ENCODE measurements at regions not wholly inside any gene's neighbourhood (a gene's known extent, or its start where the extent isn't known, plus 50 kb on each side); places are given as distances from the start of the nearest gene placed in this dataset.

- no peak for DNase-seq (ENCODE audit: low spot score)
Measured at GRCh38 chr7:33661430-33662160, 243.7 kb upstream of the BMPER start.

- DNase-seq (ENCODE audit: low spot score), result no peak
Measured at GRCh38 chr7:33666531-33666930, 238.8 kb upstream of the BMPER start.

GRCh38 chr7:33667196-33667595, 238.1 kb upstream of the BMPER start:
- no peak for DNase-seq (ENCODE audit: low spot score)

- DNase-seq (ENCODE audit: low spot score), result peak; percentile 31
Measured at GRCh38 chr7:33669251-33669670, 236.1 kb upstream of the BMPER start.

GRCh38 chr7:33671531-33672262, 233.6 kb upstream of the BMPER start:
- no peak for DNase-seq (ENCODE audit: low spot score)

GRCh38 chr7:33673029-33673700, 232.2 kb upstream of the BMPER start:
- no peak for DNase-seq (ENCODE audit: low spot score)

- DNase-seq (ENCODE audit: low spot score), result peak; percentile 32
Measured at GRCh38 chr7:33674804-33675411, 230.4 kb upstream of the BMPER start.

- no peak for DNase-seq (ENCODE audit: low spot score)
Measured at GRCh38 chr7:33677556-33677955, 227.8 kb upstream of the BMPER start.

- DNase-seq (ENCODE audit: low spot score), result no peak
Measured at GRCh38 chr7:33678569-33679335, 226.6 kb upstream of the BMPER start.

GRCh38 chr7:33680682-33681081, 224.7 kb upstream of the BMPER start:
- DNase-seq (ENCODE audit: low spot score), result no peak

- DNase-seq (ENCODE audit: low spot score), result no peak
Measured at GRCh38 chr7:33685503-33685902, 219.8 kb upstream of the BMPER start.

- DNase-seq (ENCODE audit: low spot score), result no peak
Measured at GRCh38 chr7:33685981-33686683, 219.2 kb upstream of the BMPER start.

GRCh38 chr7:33687625-33688024, 217.7 kb upstream of the BMPER start:
- no peak for DNase-seq (ENCODE audit: low spot score)

- no peak for DNase-seq (ENCODE audit: low spot score)
Measured at GRCh38 chr7:33691180-33691579, 214.2 kb upstream of the BMPER start.

- DNase-seq (ENCODE audit: low spot score), result peak; percentile 95
Measured at GRCh38 chr7:33692956-33693355, 212.4 kb upstream of the BMPER start.

GRCh38 chr7:33694006-33694405, 211.3 kb upstream of the BMPER start:
- no peak for DNase-seq (ENCODE audit: low spot score)

- DNase-seq (ENCODE audit: low spot score), result no peak
Measured at GRCh38 chr7:33697616-33698015, 207.7 kb upstream of the BMPER start.

GRCh38 chr7:33698041-33698440, 207.3 kb upstream of the BMPER start:
- DNase-seq (ENCODE audit: low spot score), result peak; percentile 58

GRCh38 chr7:33698692-33699128, 206.6 kb upstream of the BMPER start:
- peak; percentile 41 for DNase-seq (ENCODE audit: low spot score)

GRCh38 chr7:33700001-33700899, 205.1 kb upstream of the BMPER start:
- DNase-seq (ENCODE audit: low spot score), result no peak
